ENCODE measurements at regions not wholly inside any gene's neighbourhood (a gene's known extent, or its start where the extent isn't known, plus 50 kb on each side); places are given as distances from the start of the nearest gene placed in this dataset.

DNA sequence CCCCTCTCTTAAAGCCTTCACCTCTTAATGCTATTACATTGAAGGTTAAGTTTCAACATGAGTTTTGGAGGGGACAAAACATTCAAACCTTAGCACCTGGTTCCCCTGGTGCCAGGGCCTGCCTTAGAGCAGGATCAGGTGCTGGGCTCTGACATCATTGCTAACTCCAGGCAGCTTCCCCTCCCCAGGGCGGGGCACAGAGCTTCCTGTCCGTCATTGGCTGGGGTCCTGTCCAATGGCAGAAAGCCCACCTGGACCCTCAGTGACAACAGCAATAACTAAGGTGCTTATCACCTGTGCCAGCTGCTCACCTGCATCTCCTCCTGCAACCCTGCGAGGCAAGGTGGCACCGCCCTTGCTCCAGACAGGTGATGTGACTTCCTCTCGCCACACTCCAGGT is 177.4 kb downstream of the NSG2 start:
- TF ChIP-seq POLR2AphosphoS5 (IDR thresholded peaks at IDR 0.05; ENCODE audit: low read depth, low read length) = no peak
- no peak for TF ChIP-seq POLR2A (IDR thresholded peaks at IDR 0.05; ENCODE audit: borderline replicate concordance, extremely low read depth, insufficient read depth, insufficient read length)
- no peak for TF ChIP-seq SP1 (IDR thresholded peaks at IDR 0.05; ENCODE audit: low read depth)
- TF ChIP-seq, protein P1, sequence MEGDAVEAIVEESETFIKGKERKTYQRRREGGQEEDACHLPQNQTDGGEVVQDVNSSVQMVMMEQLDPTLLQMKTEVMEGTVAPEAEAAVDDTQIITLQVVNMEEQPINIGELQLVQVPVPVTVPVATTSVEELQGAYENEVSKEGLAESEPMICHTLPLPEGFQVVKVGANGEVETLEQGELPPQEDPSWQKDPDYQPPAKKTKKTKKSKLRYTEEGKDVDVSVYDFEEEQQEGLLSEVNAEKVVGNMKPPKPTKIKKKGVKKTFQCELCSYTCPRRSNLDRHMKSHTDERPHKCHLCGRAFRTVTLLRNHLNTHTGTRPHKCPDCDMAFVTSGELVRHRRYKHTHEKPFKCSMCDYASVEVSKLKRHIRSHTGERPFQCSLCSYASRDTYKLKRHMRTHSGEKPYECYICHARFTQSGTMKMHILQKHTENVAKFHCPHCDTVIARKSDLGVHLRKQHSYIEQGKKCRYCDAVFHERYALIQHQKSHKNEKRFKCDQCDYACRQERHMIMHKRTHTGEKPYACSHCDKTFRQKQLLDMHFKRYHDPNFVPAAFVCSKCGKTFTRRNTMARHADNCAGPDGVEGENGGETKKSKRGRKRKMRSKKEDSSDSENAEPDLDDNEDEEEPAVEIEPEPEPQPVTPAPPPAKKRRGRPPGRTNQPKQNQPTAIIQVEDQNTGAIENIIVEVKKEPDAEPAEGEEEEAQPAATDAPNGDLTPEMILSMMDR (IDR thresholded peaks at IDR 0.05 in 2 of 3, conservative IDR thresholded peaks at IDR 0.05 in 1 of 3; ENCODE audit: borderline replicate concordance in 1 of 3, insufficient read depth in 1 of 3, low read depth in 2 of 3, low read length in 2 of 3) = no peak
- no peak for TF ChIP-seq RAD21 (IDR thresholded peaks at IDR 0.05; ENCODE audit: low read depth)
- TF ChIP-seq, protein P2, sequence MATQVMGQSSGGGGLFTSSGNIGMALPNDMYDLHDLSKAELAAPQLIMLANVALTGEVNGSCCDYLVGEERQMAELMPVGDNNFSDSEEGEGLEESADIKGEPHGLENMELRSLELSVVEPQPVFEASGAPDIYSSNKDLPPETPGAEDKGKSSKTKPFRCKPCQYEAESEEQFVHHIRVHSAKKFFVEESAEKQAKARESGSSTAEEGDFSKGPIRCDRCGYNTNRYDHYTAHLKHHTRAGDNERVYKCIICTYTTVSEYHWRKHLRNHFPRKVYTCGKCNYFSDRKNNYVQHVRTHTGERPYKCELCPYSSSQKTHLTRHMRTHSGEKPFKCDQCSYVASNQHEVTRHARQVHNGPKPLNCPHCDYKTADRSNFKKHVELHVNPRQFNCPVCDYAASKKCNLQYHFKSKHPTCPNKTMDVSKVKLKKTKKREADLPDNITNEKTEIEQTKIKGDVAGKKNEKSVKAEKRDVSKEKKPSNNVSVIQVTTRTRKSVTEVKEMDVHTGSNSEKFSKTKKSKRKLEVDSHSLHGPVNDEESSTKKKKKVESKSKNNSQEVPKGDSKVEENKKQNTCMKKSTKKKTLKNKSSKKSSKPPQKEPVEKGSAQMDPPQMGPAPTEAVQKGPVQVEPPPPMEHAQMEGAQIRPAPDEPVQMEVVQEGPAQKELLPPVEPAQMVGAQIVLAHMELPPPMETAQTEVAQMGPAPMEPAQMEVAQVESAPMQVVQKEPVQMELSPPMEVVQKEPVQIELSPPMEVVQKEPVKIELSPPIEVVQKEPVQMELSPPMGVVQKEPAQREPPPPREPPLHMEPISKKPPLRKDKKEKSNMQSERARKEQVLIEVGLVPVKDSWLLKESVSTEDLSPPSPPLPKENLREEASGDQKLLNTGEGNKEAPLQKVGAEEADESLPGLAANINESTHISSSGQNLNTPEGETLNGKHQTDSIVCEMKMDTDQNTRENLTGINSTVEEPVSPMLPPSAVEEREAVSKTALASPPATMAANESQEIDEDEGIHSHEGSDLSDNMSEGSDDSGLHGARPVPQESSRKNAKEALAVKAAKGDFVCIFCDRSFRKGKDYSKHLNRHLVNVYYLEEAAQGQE (IDR thresholded peaks at IDR 0.05; ENCODE audit: low read depth) = no peak
- TF ChIP-seq EZH2 (IDR thresholded peaks at IDR 0.05) = no peak

All from HCT116 (cell line).